GM18517 (cell line): ENCODE measurements at regions not wholly inside any gene's neighbourhood (a gene's known extent, or its start where the extent isn't known, plus 50 kb on each side); places are given as distances from the start of the nearest gene placed in this dataset.

Experiments used
- ATAC-seq: cut with Tn5 transposase; IDR thresholded peaks from one replicate; pipeline ENCODE4 v1.9.1; 2021; ENCODE audit warnings: mild to moderate bottlenecking, moderate library complexity; ENCODE audit not compliant: unreplicated experiment

DNA sequence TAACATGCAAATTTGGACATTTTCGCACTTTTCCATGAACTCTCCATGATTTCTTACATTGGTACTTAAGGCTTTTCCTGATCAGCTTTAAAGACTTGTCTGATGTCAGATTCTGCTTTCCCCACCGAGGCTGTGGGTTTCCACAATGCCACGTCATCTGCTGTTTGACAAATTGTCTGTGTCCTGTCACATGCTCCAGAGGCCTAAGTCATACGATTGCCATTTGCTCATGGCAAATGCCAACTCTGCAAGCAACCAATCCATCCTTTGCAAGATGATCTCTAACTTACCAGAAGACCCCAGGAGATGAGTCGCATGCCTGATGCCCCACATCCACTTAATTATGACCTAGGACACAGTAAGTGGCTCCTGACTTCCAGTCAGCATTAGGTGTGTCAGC lies 556.5 kb downstream of the BMP2 start:
- ATAC-seq = no peak

DNA sequence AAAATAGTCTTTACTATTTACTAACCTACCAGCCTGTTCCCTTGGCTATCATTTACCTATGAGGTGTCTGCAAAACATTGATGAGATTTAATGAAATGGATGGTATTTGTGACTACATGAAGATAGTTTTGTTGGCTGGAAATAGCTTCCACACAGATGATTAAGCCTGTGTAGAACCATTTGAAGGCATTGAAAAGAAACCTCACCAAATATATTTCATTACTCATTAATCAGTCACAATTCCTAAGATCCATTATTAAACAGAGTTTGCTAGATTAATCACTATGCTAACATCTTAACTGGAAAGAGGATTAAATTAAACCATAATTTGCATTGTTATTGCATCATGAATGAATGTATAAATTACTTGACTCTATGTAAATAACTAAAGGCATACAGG lies 560.3 kb downstream of the BMP2 start:
- ATAC-seq = no peak

DNA sequence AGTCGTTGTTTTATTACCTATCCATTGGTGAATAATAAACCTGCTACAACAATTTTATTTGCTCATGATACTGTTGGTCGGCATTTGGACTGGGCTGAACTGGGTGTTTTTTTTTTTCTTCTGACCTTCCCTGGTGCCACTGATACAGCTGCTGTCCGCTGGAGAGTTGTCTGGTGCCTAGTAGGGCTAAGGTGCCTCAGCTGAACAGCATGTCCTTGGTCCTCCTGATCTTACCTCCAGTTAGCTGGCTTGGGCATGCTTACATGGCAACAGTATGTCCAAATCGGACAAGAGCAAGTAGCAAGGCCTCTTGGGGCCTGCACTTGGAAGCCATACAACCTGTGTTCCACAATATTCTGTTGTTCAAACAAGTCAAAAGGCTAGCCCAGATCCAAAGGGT lies 563.4 kb downstream of the BMP2 start:
- ATAC-seq = no peak

DNA sequence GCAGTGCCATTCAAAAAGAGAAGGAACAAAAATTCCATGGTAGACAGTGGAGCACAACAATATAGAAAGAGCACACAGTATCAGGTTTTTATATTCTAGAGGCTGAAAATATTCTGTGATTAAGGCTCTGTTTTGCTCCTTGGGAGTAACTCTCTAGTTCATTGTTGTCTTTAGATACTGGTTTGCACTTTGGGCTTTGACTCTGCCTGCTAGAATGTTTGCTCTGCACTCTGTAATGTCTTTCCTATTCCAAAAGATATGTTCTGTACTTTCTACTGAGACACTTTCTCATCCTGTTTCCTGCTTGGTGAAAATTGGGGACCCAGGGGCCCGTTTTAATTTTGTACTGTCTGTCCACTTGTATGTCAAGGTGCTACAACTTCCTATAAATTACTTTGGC lies 564.7 kb downstream of the BMP2 start:
- ATAC-seq = no peak

DNA sequence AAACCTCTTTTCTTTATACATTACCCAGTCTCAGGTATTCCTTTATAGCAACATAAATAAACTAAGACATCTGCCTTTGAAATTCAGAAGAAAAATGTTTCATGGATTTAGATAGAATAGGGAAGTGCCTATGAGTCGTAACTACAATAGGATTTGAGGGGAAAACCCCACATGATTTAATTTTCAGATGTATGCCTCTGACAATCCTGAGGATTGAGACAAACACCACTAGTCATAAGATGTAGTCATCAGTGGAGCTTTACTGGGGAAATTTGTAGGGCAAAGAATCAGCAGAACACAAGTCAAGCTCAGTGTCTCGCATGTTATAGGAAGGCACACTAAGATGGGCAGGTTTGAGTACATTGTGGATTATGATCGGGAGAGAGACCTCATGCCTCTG lies 566.4 kb downstream of the BMP2 start:
- no peak for ATAC-seq

DNA sequence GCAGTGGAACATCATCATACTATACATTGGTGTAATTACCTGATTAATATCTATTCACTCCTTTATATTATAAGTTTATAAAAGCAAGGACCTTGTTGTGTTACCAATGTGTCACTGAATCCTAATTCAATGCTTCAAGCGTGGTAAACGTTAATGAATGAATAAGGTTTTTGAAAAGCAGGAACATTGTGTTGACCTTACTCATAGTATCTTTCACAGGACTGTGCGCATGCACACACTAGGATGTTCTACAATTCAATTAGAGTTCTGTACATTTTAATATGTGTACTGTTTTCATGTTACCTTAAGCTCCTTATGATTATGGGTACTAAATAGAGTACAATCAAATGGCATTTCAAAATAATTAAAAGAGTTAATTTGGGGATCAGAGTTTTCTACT lies 578.5 kb downstream of the BMP2 start:
- ATAC-seq = no peak

DNA sequence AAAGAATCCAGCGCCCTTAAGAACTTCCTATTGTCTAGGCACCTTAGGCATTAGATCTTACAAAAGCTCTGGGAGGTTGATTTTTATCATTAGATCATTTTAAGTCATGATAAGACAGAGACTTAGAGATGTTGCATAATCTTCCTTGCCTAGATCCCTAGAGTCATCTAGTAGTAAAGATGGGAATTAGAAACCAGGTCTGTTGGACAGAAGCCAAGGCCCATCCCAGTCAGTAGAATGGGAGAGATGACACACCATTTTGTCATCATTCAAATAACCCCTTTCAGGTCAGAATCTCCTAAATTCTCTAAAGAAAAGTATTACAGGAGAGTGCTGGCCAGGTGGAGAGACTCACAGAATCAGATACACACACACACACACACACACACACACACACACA lies 579.1 kb downstream of the BMP2 start:
- no peak for ATAC-seq

DNA sequence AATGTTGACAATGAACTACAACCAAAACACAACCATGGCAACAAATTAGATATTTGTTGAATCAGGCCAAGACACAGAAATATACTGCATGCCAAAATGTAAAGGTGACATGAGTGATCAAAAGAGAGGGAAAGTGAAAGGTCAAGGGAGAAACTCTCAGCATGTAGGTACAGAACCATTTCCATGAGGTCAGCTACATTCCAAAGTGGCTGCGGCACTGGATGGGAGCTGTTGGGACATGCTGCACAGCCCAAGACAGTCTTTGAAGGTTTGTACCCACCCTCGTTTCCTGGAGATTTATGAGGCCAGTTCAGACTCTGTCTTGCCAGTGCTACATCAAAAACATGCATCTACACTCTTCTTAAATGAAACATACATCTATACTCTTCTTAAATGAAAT lies 579.9 kb downstream of the BMP2 start:
- no peak for ATAC-seq

DNA sequence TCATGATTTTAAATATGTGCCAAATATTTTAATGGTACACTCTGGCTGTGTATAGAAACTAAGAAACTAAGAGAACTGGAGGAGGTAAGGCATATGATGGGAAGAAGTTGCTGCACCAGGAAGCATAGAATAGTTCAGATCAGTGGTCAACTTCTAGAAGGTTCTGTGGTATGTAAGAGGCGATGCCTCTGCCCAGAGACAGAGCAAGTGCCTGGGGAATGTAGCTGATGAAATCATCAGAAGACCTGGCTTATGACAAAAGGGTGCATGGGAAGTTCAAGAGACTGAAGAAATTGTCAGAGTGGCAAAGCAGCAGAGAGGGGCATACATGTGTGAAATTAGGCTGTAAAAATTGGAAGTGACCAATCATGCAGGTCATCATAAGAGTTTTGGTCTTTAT lies 580.8 kb downstream of the BMP2 start:
- no peak for ATAC-seq

DNA sequence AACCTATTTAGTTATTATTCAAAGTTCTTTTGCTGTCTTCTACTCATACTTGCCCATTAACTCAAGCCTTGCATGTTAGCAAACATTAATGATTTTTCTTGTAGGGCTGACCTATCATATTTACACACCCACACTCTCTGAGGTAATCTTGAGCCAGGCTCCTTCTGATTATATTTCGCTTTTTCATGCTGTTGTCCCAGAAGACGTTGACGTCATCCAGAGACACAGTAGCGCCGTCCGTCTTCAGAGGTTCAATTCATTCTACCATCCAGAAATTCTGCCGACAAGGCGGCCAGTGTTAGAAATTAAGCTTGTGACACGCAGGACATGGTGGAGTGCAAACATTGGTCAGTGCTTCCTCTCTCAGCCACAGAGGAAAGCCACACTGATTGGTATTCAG lies 584.7 kb downstream of the BMP2 start:
- no peak for ATAC-seq

DNA sequence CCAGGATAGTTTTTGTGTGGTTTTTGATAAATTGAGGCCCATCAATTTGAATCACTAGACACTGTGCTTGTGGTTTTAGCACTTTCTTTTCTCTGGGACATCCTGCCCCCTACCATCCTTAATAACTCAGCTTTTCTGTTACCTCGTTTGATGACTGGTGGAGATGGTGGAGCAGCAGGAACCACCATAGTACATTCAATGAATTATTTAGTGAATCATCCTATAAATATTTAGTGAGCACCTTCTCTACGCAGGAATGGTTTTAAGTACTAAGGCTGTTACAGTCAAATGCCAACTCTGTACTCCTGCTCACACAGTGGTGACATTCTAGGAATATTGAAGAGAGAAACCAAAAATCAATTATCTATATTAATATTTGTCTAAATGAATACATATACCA lies 585.2 kb downstream of the HAO1 start:
- ATAC-seq = no peak

DNA sequence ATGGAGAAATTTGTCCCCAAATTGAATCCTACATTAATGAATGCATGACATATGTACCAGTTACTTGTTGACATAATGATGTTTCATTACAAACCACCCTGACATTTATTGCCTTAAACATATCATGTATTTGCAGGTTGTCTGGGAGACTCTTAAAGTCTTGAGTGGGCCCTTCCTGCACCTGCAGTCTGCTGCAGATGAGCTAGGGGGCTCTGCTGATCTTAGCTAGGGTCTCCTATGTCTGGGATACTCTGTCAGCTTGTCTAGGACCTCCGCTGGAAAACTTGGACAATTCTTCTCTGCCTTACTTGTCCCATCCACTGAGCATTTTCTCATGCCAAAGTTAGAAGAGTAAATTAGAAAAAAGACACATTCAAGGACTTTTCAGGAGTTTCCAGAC lies 581.6 kb downstream of the HAO1 start:
- ATAC-seq = no peak

DNA sequence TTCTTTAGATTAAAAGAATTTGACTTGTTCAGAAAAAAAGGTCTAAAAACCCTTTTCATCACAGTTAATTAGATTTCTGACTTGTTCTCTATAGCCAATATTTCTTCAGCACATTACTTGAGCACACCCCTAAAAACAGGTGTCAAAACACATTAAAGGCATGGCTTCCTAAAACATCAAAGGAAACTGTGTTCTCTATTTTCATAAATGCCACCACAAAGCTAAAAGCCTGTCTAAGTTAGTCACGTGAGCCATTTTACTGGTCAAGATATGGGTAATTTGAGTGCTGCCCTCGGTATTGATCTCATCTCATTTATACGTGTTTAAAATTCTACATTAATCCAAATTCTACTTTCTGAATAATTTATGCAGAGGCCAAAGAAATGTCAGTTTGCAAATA lies 580.5 kb downstream of the HAO1 start:
- no peak for ATAC-seq

DNA sequence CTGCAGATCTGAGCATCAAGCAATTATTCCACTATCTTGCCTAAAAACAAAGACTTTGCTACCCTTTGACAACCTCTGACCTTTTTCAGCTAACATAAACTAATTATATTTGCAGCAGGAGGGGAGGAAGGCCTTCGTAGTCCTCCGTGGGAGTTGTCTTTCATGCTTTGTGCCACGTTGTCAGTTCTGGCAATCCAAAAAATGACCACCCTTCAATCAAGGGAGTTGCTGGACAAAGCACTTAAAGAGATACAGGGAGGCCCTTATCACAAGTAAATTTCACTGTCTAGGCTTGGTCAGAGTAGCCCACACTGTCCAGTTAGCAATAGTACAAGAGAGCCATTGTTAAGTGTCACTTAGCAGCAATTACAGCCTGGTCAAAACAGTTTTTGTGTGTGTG lies 578.9 kb downstream of the HAO1 start:
- ATAC-seq = no peak

DNA sequence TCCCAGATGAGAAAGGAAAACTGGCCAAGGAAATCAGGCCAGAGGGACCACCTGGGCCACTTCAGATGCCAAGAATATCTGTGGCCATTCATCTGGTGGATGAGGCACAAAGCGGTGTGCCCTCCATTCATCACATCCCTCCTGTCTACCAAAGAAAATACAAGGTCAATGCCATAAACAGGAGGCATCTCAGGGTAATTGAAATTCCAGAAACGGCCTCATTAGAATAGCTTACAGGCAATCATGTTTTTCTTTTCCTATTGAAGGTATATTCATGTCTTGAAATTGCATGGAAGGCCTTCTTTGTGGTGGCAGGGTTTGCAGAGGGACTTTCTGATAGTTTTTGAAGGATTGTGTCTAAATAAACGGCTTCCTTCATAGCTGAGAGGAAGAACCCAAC lies 578.3 kb downstream of the HAO1 start:
- no peak for ATAC-seq

DNA sequence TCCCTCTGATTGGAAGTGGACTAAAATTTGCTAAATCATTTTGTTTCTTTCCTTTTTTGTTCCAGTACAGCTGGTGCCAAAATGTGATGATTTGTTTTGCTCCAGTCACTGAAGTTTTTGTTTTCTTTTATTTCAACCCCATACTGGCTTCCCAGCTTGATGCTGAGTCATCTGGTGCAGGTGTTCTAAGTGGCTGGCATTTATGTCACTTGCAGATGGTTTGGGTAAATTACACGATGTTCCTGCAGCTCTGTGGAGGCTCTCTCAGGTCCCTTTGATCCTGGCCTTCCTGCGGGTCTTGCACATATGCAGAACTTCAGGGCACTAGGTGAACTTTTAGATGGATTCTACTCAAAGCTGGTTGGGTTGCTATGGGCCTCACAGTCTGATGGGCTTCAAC lies 577.7 kb downstream of the HAO1 start:
- no peak for ATAC-seq

DNA sequence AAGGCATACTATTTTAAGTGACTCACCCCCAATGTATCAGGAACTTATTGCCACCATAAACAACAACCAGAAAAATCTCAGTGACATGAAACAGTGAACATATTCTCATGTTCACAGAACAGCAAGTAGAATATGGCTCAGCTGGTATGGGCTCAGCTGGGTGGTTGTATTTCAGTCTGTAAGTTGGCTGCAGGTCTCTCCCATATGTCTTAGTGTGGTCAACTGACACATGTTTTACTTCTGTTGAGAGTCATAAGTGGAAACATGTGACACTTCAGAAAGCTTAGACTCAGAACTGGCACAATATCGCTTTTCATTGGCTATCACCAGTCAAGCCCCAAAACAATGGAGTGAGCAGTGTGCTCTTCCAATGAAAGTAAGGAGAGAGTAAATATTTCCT lies 574.1 kb downstream of the HAO1 start:
- no peak for ATAC-seq

DNA sequence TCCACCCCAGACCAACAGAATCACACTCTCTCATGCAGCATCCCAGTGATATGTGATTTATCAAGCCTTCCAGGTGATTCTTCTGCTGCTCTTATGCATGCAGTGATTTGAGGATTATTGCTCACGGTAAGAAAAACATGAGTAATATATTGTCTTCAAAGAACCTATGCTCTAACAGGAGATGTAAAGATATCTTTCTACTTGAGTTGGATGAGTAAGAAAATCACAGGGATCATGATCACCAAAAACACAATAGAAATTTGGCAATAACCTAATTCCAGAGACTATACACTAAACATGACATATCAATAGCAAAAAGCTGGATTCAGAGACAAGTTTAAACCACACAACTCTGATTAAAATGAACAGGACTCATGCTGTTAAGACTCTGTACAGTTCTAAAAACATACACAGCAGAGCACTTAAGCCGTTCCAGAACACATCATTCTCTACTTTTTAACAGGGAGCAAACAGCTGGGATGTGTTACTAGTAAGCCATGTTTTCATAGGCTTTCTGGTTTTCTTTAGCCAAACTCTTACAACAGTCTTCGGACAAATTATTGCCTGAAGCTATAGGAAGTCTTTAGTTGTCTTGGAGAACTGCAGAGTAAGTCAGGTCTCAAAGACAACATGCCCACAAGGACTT lies 568.6 kb downstream of the HAO1 start:
- no peak for ATAC-seq

DNA sequence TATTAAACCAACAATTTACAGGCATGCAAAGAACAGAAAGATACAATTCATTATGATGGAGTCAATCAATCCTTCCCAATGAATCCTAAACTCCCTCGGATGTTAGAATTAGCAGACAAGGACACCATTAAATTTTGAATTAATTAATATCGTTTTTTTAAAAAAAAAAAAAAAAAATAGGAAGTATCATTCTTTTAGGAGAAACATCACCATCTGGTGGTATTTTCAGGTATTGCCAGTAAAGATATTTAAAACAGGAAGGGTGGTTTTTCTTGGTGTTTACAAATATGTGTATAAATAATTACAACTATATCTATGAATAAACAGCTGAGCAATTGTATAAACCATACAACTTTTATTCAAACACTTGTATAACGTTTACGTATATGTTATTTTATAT lies 564.4 kb downstream of the HAO1 start:
- ATAC-seq = no peak

DNA sequence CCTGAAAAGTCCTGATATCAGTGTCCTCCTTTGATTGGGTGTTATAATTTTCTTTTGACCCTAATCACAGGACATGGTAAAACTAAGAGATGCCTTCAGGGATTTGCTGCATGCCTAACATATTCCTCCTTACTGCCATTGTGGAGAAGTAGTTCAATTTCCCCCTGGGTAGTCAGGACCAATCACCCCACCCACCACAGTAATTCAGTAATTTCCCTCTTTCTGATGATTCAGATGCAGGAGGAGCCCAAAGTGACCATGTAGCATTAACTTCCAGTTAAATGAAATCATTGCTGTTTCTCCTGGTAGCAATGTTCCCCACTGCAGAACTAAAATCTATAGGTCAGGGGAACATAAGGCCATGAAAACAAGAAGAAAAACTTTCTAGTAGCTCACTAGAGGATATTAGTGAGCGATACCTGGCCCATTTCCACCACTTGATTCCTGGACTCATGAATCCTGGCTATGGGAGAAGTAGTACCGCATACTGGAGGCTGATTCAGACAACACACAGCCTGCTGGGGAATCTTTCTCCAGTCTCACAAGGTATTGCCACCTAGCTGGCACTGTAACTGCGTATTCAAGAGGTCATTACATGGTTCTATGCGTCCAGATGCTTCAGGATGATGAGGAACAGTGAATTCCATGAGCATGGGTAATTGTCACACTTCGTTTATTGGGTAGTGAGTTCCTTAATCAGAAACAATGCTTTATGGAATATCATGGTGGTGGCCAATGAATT lies 561.2 kb downstream of the HAO1 start:
- no peak for ATAC-seq

DNA sequence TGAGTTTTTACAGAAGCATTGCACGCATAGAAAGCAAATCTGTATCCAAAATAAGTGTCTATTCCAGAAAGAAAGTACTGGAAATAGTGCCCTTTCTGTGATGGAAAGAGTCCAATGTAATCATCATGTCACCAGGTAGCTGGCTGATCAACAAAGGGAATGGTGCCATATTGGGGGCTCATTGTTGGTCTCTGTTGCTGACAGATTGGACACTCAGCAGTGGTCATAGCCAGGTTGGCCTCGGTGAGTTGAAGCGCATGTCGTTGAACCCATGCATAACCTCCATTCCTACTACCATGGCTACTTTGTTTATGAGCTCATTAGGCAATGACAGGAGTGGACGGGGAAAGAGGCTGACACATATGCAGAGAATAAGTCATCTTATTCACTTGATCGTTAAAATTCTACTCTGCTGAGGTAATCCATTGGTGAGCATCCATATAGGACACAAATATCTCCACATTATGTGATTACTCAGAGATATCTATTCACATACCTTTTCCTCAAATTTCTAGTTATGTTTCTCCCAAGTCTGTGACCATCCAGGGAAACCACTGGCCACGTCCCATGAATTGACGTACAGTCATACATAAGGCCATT lies 560.5 kb downstream of the HAO1 start:
- ATAC-seq = no peak

DNA sequence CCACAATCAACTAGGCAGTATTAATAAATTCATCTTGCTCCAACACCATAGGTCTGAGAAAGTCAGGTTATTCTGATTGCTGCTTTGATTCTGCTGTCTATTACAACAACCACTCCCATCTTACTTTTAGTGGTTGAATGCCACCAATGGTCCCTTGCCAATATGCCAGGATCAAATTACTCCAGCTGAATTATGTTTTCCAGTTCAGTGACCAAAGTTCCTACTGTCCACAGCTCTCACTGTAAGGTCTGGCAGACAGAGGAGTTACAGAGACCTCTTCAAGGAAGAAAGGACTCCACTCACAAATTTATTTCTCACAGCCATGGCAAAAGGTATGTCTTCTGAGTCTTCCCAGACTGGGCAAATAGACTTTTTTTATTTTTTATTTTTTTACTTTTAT lies 557.0 kb downstream of the HAO1 start:
- ATAC-seq = no peak
